ENCODE measurements at regions not wholly inside any gene's neighbourhood (a gene's known extent, or its start where the extent isn't known, plus 50 kb on each side); places are given as distances from the start of the nearest gene placed in this dataset.

GRCh38 chr11:98944461-98944860 lies 76.3 kb upstream of the CNTN5 start (continued):
- TF ChIP-seq REST (IDR thresholded peaks at IDR 0.05; ENCODE audit: unreplicated experiment), result no peak
- TF ChIP-seq, protein P1, sequence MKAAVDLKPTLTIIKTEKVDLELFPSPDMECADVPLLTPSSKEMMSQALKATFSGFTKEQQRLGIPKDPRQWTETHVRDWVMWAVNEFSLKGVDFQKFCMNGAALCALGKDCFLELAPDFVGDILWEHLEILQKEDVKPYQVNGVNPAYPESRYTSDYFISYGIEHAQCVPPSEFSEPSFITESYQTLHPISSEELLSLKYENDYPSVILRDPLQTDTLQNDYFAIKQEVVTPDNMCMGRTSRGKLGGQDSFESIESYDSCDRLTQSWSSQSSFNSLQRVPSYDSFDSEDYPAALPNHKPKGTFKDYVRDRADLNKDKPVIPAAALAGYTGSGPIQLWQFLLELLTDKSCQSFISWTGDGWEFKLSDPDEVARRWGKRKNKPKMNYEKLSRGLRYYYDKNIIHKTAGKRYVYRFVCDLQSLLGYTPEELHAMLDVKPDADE (IDR thresholded peaks at IDR 0.05), result no peak
- no peak for TF ChIP-seq CTCF (conservative IDR thresholded peaks at IDR 0.05; ENCODE audit: low read depth in 2 of 2)

DNA sequence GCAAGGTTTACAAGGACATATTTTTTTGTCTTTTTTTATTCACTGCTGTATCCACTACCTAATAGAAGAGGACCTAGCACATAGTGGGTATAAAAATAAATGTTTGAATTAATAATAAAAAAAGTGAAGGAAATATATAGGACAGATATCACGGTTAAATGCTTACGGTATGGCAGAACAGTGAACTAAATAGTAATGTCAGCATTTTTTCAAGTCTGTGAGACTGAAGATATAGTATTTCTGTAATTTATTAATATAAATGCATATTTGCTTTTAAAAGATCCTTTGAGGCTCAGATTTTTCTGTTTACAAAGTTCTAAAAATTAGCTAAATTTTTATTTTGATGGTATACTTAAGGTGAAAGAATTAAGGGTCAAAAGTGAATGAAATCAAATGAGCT lies 68.6 kb upstream of the CNTN5 start:
- Mint-ChIP-seq H3K9me3 (no peaks in the 10 kb centered on the region), H3K4me1 (no peaks in the 10 kb centered on the region)
- no peaks in the 10 kb centered on the region for H3K27me3 ChIP-seq (ENCODE audit: insufficient read depth)

More for the DNA sequence above, 68.6 kb upstream of the CNTN5 start:
- Histone ChIP-seq H3K36me3 (ENCODE audit: insufficient read depth) (no peaks in the 10 kb centered on the region), H3K27ac (ENCODE audit: low read depth) (no peak overlapping the region), H4K20me1 (replicated peaks; ENCODE audit: insufficient read depth) (no peaks in the 10 kb centered on the region), H3F3A (replicated peaks; ENCODE audit: low read depth) (no peaks in the 10 kb centered on the region), H3K9me2 (ENCODE audit: insufficient read depth) (no peaks in the 10 kb centered on the region), H2AFZ (no peak overlapping the region), H3K4me3 (no peak overlapping the region), H3K4me1 (ENCODE audit: insufficient read depth) (no peaks in the 10 kb centered on the region), H3K79me2 (replicated peaks; ENCODE audit: insufficient read depth) (no peaks in the 10 kb centered on the region), H3K4me2 (no peak overlapping the region)
- ATAC-seq (no peak), DNase-seq (ENCODE audit: low spot score) (no peak)
- Mint-ChIP-seq H3K27me3 (ENCODE audit: insufficient read depth, low read depth, poor library complexity) (no peaks in the 10 kb centered on the region), H3K27ac (no peak overlapping the region), H3K36me3 (ENCODE audit: low read depth) (no peaks in the 10 kb centered on the region), H3K4me3 (no peak overlapping the region)
- no peak for TF ChIP-seq ZNF331 (CRISPR knock-in tag; IDR thresholded peaks at IDR 0.05; ENCODE audit: low read depth)
- TF ChIP-seq JUNB (IDR thresholded peaks at IDR 0.05; ENCODE audit: unreplicated experiment), result no peak
- no peak for TF ChIP-seq EZH2 (IDR thresholded peaks at IDR 0.05; ENCODE audit: low read depth, unreplicated experiment)
- TF ChIP-seq REST (IDR thresholded peaks at IDR 0.05; ENCODE audit: unreplicated experiment), result no peak
- no peak for TF ChIP-seq POLR2AphosphoS5 (IDR thresholded peaks at IDR 0.05; ENCODE audit: low read depth)
- no peak for TF ChIP-seq CREB1 (CRISPR knock-in tag; IDR thresholded peaks at IDR 0.05; ENCODE audit: low read depth)
- no peak for TF ChIP-seq STAT1 (IDR thresholded peaks at IDR 0.05; ENCODE audit: unreplicated experiment)

Measured in GM23338 (cell line).